ENCODE measurements at regions not wholly inside any gene's neighbourhood (a gene's known extent, or its start where the extent isn't known, plus 50 kb on each side); places are given as distances from the start of the nearest gene placed in this dataset.

DNA sequence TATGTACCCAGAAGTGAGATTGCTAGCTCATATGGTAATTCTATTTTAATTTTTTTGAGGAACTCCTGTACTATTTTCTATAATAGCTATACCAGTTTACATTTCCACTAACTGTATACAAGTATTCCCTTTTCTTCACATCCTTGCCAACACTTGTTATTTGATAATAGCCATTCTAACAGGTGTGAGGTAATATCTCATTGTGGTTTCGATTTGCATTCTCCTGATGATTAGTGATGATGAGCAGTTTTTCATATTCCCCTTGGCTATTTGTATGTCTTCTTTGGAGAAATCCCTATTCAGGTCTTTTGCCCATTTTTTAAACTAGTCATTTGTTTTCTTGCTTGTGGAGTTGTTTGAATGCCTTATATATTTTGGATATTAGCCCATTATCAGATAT, 121.3 kb downstream of the BBS10 start:
- H3K4me3 ChIP-seq (ENCODE audit: control insufficient read depth, low read depth, low read length): no peak overlapping the region
- no peak for TF ChIP-seq CTCF (conservative IDR thresholded peaks at IDR 0.05; ENCODE audit: control insufficient read depth, insufficient read depth, low read depth, low read length)
- DNase-seq (ENCODE audit: low read depth): no peak

DNA sequence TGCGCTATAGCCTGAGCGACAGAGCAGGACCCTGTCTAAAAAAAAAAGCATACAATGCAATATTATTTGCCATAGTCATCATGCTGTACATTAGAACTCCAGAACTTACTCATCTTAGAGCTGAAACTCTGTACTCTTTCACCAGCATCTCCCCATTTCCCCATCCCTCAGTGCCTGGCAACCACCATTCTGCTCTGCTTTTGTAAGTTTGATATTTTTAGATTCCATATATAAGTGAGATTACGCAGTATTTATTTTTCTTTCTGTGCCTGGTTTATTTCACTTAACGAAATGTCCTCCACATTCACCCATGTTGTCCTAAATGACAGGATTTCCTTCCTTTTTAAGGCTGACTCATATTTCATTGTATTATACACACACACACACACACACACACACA, 121.8 kb downstream of the BBS10 start:
- H3K4me3 ChIP-seq (ENCODE audit: control insufficient read depth, low read depth, low read length): no peak overlapping the region
- DNase-seq (ENCODE audit: low read depth): peak; percentile 49
- TF ChIP-seq CTCF (conservative IDR thresholded peaks at IDR 0.05; ENCODE audit: control insufficient read depth, insufficient read depth, low read depth, low read length): no peak

- no peak for TF ChIP-seq CTCF (conservative IDR thresholded peaks at IDR 0.05; ENCODE audit: control insufficient read depth, insufficient read depth, low read depth, low read length)
- no peak for DNase-seq (ENCODE audit: low read depth)
- H3K4me3 ChIP-seq (ENCODE audit: control insufficient read depth, low read depth, low read length): no peak overlapping the region
These were observed 124.3 kb downstream of the BBS10 start for GRCh38 chr12:76223869-76224268.

GRCh38 chr12:76220980-76221379, 127.2 kb downstream of the BBS10 start:
- DNase-seq (ENCODE audit: low read depth): no peak
- H3K4me3 ChIP-seq (ENCODE audit: control insufficient read depth, low read depth, low read length): no peak overlapping the region
- TF ChIP-seq CTCF (conservative IDR thresholded peaks at IDR 0.05; ENCODE audit: control insufficient read depth, insufficient read depth, low read depth, low read length): no peak

DNA sequence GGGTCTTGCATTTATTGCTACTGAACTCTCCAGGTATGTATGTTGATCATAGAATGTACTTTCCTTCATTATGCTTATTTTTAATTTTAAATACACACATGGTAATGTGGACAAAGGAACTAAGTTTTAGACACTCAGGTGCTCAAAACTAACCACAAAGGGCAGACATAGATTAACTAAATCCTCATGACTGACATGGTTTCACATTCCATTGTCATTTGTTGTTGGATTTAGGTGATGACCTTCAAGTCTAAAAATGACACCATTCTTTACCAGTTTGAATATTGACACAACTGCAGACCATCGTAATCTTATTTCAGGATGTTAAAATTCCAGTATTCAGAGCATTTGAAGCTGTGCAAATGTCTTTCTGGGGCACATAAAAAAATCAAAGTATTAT, 128.4 kb downstream of the BBS10 start:
- DNase-seq (ENCODE audit: low read depth): no peak
- TF ChIP-seq CTCF (conservative IDR thresholded peaks at IDR 0.05; ENCODE audit: control insufficient read depth, insufficient read depth, low read depth, low read length): no peak
- no peak overlapping the region for H3K4me3 ChIP-seq (ENCODE audit: control insufficient read depth, low read depth, low read length)

DNA sequence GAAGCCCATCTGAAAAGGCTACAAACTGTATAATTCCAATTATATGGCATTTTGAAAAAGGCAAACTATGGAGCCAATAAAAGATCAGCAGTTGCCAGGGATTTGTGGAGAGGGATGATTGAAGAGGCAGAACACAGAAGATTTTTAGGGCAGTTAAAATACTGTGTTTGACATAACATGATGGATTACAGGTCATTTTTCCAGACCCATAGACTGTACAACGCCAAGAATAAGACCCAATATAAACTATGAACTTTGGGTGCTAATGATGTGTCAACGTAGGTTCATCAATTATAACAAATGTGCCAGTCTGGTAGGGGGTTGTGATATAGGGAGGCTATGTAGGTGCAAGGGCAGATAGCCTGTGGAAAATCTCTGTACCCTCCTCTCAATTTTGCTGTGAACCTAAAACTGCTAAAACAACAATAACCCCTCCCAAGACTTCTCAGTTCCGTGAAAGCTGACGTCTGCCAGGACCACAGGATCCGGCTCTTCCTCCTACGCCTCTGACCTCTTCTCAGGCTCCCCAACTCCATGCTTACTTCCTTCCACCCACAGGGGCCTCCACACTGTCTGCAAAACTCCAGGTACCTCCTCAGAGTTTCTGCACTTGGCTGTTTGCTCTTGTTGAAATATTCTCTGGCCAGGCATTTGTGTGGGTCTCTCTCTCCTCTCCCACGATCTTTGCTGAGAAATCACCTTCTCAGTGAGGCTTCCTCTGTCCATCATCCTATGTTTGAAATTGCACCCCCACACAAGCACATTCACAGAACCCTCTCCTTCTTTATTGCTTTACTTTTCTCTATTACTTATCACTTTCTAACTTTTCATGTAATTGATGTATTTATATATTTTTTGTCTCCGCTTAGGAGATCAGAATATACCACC, 131.4 kb downstream of the BBS10 start:
- no peak for TF ChIP-seq CTCF (conservative IDR thresholded peaks at IDR 0.05; ENCODE audit: control insufficient read depth, insufficient read depth, low read depth, low read length)
- H3K4me3 ChIP-seq (ENCODE audit: control insufficient read depth, low read depth, low read length): no peak overlapping the region
- DNase-seq (ENCODE audit: low read depth): peak; percentile 32

Measured in fibroblast of mammary gland (primary cell).